C4-2B (cell line): ENCODE measurements at regions not wholly inside any gene's neighbourhood (a gene's known extent, or its start where the extent isn't known, plus 50 kb on each side); places are given as distances from the start of the nearest gene placed in this dataset.

Source experiments
- CTCF ChIP-seq: fragments of 450-650 bp; conservative IDR thresholded peaks from 2 replicates; pipeline ENCODE4 v1.5.1; 2017; ENCODE audit warnings: mild to moderate bottlenecking
- ZFX ChIP-seq: fragments of 450-650 bp; IDR thresholded peaks from 2 replicates; pipeline ENCODE4 v1.6.1; 2017

DNA sequence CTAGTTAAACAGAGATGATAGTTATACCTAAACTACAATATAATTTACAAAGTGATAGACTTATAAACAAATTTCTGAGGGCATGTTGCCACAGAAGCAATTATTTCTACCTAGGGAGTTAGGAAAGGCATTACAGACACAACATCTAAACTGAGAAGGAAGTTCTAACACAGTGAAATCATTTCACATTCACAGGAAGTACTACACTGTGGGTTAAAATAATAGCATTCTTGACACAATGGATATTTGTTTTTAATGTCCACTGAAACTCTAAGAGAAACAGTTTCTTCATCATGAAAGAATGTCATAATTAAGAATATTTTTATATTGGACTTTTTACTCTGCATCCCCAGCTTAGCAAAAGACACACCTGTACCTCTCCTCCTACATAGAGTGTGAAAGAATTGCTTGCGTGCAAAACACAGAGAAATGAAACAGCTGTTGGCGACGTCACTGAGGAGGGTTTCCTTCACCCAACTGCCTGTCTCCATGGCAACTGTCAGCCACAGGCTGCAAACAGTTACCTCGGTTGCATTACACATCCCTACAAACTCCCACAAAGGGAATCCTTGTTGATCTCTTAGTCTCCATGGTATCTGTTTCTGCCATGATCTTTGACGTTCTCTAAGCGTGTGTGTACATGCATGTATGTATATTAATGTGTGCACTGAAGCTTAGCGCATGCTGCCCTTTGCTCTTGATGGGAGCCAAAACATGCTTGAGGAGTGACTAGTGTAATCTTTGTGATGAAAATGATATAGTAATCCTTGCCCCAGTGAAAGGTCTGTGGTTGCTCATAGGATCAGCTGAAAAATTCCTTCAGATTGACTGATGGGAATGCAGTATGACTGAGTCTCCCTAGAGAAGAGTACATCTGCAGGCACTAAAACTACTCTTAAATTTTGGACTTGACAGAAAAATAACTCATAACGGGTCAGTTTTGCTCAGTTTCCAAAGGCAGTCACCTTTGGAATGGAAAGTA is 168.5 kb downstream of the ACTL7B start:
- TF ChIP-seq CTCF = no peak
- no peak for TF ChIP-seq ZFX
